OCI-LY1 (cell line): ENCODE measurements at regions not wholly inside any gene's neighbourhood (a gene's known extent, or its start where the extent isn't known, plus 50 kb on each side); places are given as distances from the start of the nearest gene placed in this dataset.

ENCODE experiments used
- H2AFZ ChIP-seq: fragments of 200-600 bp; sonication (generic), shearing (Covaris generic); 2 replicates; pipeline ENCODE4 v1.6.0; 2014; ENCODE audit warnings: antibody characterized with exemption, mild to moderate bottlenecking, low read length
- H3F3A ChIP-seq: fragments of 200-600 bp; sonication (generic), shearing (Covaris generic); 2 replicates; pipeline ENCODE4 v1.6.0; 2014; ENCODE audit warnings: mild to moderate bottlenecking, antibody characterized with exemption, low read length, moderate library complexity; ENCODE audit not compliant: insufficient read depth
- H3K27ac ChIP-seq: fragments of 200-600 bp; sonication (generic); 2 replicates; pipeline ENCODE4 v1.5.1; 2014; ENCODE audit warnings: low read length, mixed run types, mild to moderate bottlenecking, low read depth; ENCODE audit not compliant: poor library complexity, severe bottlenecking
- H3K27me3 ChIP-seq: fragments of 200-600 bp; sonication (generic); 2 replicates; pipeline ENCODE4 v1.6.0; 2014; ENCODE audit warnings: antibody characterized with exemption, mild to moderate bottlenecking, low read length, moderate library complexity; ENCODE audit not compliant: insufficient read depth
- H3K36me3 ChIP-seq: fragments of 200-600 bp; sonication (generic); 2 replicates; pipeline ENCODE4 v1.6.1; 2014; ENCODE audit warnings: mild to moderate bottlenecking, antibody characterized with exemption, low read length, moderate library complexity, mixed read lengths; ENCODE audit not compliant: insufficient read depth
- H3K4me1 ChIP-seq: fragments of 200-600 bp; sonication (generic); 2 replicates; pipeline ENCODE4 v1.5.1; 2014; ENCODE audit warnings: mild to moderate bottlenecking, low read length, moderate library complexity; ENCODE audit not compliant: insufficient read depth, severe bottlenecking
- H3K4me2 ChIP-seq: fragments of 200-600 bp; sonication (generic), shearing (Covaris generic); 2 replicates; pipeline ENCODE4 v1.6.1; 2014; ENCODE audit warnings: low read length
- H3K4me3 ChIP-seq: fragments of 200-600 bp; sonication (generic); 2 replicates; pipeline ENCODE4 v1.5.1; 2014; ENCODE audit warnings: low read length, low read depth, mild to moderate bottlenecking, mixed read lengths; ENCODE audit not compliant: poor library complexity, severe bottlenecking
- H3K79me2 ChIP-seq: fragments of 200-600 bp; shearing (Covaris generic); 2 replicates; pipeline ENCODE4 v1.6.1; 2016; ENCODE audit warnings: mixed run types, low read length, mixed read lengths; ENCODE audit not compliant: insufficient read depth
- H3K9ac ChIP-seq: fragments of 200-600 bp; sonication (generic), shearing (Covaris generic); 2 replicates; pipeline ENCODE4 v1.6.1; 2014; ENCODE audit warnings: mild to moderate bottlenecking, low read length, mixed read lengths
- H3K9me2 ChIP-seq: fragments of 200-600 bp; sonication (generic), shearing (Covaris generic); 2 replicates; pipeline ENCODE4 v1.6.1; 2014; ENCODE audit warnings: low read depth, mild to moderate bottlenecking, low read length, mixed read lengths
- H3K9me3 ChIP-seq: fragments of 200-600 bp; shearing (Covaris generic); 2 replicates; pipeline ENCODE4 v1.6.1; 2014; ENCODE audit warnings: low read length, mixed read lengths
- H4K20me1 ChIP-seq: fragments of 200-600 bp; sonication (generic), shearing (Covaris generic); 2 replicates; pipeline ENCODE4 v1.6.0; 2016; ENCODE audit warnings: mild to moderate bottlenecking, low read length; ENCODE audit not compliant: insufficient read depth
- CTCF ChIP-seq: fragments of 200-600 bp; sonication (generic), shearing (Covaris generic); IDR thresholded peaks from 2 replicates; pipeline ENCODE4 v1.5.1; 2017; ENCODE audit warnings: mild to moderate bottlenecking, antibody characterized with exemption, low read length, moderate library complexity, mixed read lengths
- EZH2 ChIP-seq: fragments of 200-600 bp; sonication (generic), shearing (Covaris generic); IDR thresholded peaks from 2 replicates; pipeline ENCODE4 v1.8.0; 2017; ENCODE audit warnings: borderline replicate concordance, mixed run types, mild to moderate bottlenecking, antibody characterized with exemption, low read length, moderate library complexity, mixed read lengths

- H3K4me3 ChIP-seq, result no peak overlapping the region
- no peaks in the 10 kb centered on the region for H4K20me1 ChIP-seq
- no peaks in the 10 kb centered on the region for H3K79me2 ChIP-seq
- no peak overlapping the region for H2AFZ ChIP-seq
- no peaks in the 10 kb centered on the region; the same call in 1 of the 2 replicates for H3K27me3 ChIP-seq
- TF ChIP-seq EZH2 (no peak), CTCF (no peak)
- H3K9me3 ChIP-seq, result no peaks in the 10 kb centered on the region
- no peak overlapping the region for H3K4me2 ChIP-seq
- H3K9ac ChIP-seq, result no peak overlapping the region
- H3K27ac ChIP-seq, result no peak overlapping the region
- H3F3A ChIP-seq, result no peaks in the 10 kb centered on the region
- no peaks in the 10 kb centered on the region for H3K4me1 ChIP-seq
- H3K9me2 ChIP-seq, result no peaks in the 10 kb centered on the region
- H3K36me3 ChIP-seq, result no peaks in the 10 kb centered on the region
These were observed 197.5 kb downstream of the CYLD start for GRCh38 chr16:50939356-50939755.

GRCh38 chr16:50938932-50939331, 197.0 kb downstream of the CYLD start:
- Histone ChIP-seq H3K9ac (no peak overlapping the region), H3K9me2 (no peaks in the 10 kb centered on the region), H3K4me3 (no peak overlapping the region), H3K36me3 (no peaks in the 10 kb centered on the region), H3F3A (no peaks in the 10 kb centered on the region), H3K27ac (no peak overlapping the region), H3K79me2 (no peaks in the 10 kb centered on the region), H3K9me3 (no peaks in the 10 kb centered on the region), H3K27me3 (no peaks in the 10 kb centered on the region; the same call in 1 of the 2 replicates), H3K4me2 (no peak overlapping the region), H2AFZ (no peak overlapping the region), H3K4me1 (no peaks in the 10 kb centered on the region), H4K20me1 (no peaks in the 10 kb centered on the region)
- no peak for TF ChIP-seq EZH2
- no peak for TF ChIP-seq CTCF

GRCh38 chr16:50933262-50933661, 191.4 kb downstream of the CYLD start:
- H3K4me2 ChIP-seq, result no peak overlapping the region
- TF ChIP-seq CTCF (no peak), EZH2 (no peak)
- no peaks in the 10 kb centered on the region for H3K36me3 ChIP-seq
- H3F3A ChIP-seq, result no peaks in the 10 kb centered on the region
- no peaks in the 10 kb centered on the region for H3K4me1 ChIP-seq
- no peaks in the 10 kb centered on the region for H3K9me3 ChIP-seq
- no peaks in the 10 kb centered on the region for H4K20me1 ChIP-seq
- no peak overlapping the region for H3K27ac ChIP-seq
- no peak overlapping the region for H2AFZ ChIP-seq
- no peaks in the 10 kb centered on the region for H3K9me2 ChIP-seq
- H3K27me3 ChIP-seq, result no peaks in the 10 kb centered on the region
- H3K9ac ChIP-seq, result no peak overlapping the region
- no peak overlapping the region for H3K4me3 ChIP-seq
- H3K79me2 ChIP-seq, result no peaks in the 10 kb centered on the region
